GM18868 (cell line): ENCODE measurements at regions not wholly inside any gene's neighbourhood (a gene's known extent, or its start where the extent isn't known, plus 50 kb on each side); places are given as distances from the start of the nearest gene placed in this dataset.

Source experiments
- ATAC-seq: cut with Tn5 transposase; IDR thresholded peaks from one replicate; pipeline ENCODE4 v1.9.1; 2021; ENCODE audit warnings: mild to moderate bottlenecking, moderate library complexity; ENCODE audit not compliant: unreplicated experiment

- ATAC-seq = no peak
Observed at GRCh38 chr1:229101011-229101871, 169.7 kb upstream of the RAB4A start.

DNA sequence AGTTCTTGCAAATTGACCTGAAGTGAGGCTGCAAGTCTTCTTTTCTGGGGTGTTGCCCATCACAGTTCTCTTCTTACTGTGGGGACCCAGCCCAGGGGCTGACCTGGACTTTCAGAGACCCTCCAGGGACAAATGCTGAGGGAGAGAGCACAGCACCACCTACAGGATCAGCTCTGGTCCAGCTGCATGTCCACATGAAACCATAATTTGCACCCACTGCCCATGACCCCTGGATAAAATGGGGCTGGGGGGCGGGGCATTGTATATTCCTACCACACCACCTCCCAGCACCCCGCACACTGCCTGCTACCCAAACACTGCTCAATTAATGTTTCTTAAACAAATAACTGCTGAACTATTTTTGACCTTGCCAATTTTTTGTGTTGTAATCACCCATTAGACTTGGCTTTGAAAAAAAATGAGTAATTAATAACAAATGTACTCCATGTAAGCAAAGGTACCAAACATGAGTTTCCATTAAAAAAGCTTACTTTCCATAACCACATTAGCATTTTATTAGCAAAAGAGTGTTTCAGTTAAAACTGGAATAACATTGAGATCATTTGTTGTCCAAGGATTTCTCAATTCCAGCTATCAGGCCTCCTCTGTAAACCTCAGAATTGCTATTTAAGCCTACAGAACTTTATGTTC lies 168.0 kb upstream of the RAB4A start:
- ATAC-seq = no peak

GRCh38 chr1:229104654-229105053 lies 166.3 kb upstream of the RAB4A start:
- no peak for ATAC-seq

- no peak for ATAC-seq
Observed at GRCh38 chr1:229105109-229105508, 165.8 kb upstream of the RAB4A start.

DNA sequence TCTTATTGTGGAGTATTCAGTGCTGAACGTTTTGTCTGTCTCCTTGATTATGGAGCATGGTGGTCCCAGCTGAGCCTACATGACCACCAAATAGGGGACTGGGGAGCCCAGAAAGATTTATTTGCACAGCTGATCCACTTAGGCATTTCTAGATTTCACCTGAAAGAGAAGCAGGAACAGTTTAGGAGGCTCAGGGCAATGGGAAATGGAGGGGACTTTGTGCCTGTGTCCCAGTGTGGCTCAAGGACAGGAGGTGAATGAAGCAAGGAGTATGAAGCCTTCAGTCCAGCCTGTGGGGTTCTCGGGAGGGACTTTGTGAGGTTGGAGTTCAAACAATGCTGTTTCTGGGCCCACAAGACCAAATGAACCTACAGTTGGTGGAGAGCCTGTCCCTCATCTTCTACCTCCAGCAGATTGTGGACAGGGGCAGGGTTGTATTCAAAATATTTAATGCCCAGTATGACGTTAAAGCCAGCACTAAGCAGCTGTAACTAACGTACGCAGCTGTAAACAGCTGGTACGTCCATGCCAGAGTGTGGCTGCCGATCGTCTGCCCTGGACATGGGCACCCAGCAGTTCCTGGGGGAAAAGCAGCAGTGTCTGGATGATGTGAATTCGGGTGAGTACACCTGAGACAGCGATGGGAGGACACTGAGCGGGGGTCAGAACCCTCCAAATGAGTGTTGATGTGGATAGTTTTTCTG lies 164.9 kb upstream of the RAB4A start:
- ATAC-seq = no peak

GRCh38 chr1:229106526-229107125 lies 164.3 kb upstream of the RAB4A start:
- ATAC-seq = no peak

DNA sequence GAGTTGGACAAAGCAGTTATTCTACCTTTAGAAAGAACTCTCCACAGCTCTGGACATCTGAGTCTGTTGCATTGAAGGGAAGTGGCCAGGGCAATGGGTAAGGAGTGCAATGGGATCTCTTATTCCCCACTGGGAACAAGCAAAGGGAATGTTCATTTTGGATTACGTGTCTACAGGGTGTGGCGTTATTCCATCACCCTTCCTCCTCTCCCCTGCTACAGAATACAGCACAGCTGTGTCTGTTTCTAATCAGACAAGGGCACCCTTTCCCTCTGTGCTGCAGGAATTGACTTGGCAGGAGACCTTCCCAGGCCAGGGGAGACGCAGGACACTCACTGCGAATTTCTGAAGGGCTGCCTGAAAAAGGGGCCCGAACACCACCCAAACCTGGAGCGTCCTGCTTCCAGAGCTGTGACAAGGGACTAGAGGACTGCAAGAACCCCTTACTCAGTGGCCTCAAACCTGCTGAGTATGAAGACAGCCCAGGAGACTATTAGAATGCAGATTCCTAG lies 163.6 kb upstream of the RAB4A start:
- ATAC-seq = no peak

DNA sequence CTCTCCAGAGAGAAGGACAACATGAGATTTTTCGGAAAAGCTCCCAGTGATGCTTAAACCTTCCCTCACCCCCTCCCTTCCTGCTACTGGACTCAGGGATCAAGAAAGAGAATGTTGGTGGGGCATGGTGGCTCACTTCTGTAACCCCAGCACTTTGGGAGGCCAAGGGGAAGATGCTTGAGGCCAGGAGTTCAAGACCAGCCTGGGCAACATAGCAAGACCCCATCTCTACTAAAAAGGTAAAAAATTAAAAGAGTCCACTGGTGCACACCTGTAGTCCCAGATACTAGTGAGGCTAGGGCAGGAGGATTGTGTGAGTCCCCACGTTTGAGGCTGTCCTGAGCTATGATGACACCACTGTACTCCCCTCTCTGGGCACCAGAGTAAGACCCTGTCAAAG lies 162.9 kb upstream of the RAB4A start:
- no peak for ATAC-seq

- no peak for ATAC-seq
Observed at GRCh38 chr1:229108598-229109201, 162.2 kb upstream of the RAB4A start.

- ATAC-seq = no peak
Observed at GRCh38 chr1:229109320-229109761, 161.6 kb upstream of the RAB4A start.

- no peak for ATAC-seq
Observed at GRCh38 chr1:229110986-229111385, 159.9 kb upstream of the RAB4A start.

DNA sequence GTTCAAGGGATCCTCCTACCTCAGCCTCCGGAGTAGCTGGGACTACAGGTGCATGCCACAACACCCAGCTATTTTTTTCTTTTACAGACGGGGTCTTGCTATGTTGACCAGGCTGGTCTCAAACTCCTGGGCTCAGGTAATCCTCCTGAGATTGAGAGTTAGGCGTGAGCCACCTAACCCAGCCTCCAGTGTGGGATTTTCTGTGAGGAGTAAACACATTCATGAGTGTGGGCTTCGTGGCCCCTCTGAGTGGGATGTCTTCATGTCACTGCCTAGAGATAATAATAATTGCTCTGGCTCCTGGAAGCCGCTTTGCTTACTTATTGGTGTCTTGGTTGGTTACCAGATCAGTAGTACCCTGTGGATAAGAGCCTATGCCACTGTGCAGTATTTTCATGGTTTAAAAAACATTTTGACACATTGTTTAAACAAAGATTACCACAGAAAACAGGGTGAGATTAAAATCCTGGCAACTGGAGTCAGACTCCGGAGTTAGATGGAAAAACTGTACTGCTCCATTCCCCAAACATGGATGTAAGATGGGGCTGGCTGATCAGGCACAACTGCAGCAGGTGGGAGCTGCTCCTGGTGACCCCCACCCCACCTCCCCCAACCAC lies 159.1 kb upstream of the RAB4A start:
- ATAC-seq = no peak

GRCh38 chr1:229112832-229113548 lies 157.9 kb upstream of the RAB4A start:
- ATAC-seq = no peak

DNA sequence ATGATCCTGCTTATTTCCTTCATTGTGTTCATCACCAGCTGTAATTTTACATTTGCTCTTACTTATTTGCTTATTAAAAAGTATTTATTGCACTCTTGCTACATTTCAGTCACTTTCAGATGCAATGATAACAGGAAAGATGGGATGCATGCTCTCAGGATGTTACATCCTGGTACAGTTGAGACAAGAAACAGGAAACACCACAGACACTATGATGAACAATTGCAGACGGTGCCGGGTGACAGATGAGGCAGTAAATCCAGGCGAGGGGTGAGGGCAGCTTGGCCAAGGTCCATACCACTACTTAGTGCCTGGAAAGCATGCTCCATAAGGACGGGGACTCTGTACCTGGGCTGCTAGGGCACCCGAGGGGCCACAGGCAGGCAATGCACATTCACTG lies 156.6 kb upstream of the RAB4A start:
- no peak for ATAC-seq

- ATAC-seq = no peak
Observed at GRCh38 chr1:229114850-229115365, 156.0 kb upstream of the RAB4A start.

DNA sequence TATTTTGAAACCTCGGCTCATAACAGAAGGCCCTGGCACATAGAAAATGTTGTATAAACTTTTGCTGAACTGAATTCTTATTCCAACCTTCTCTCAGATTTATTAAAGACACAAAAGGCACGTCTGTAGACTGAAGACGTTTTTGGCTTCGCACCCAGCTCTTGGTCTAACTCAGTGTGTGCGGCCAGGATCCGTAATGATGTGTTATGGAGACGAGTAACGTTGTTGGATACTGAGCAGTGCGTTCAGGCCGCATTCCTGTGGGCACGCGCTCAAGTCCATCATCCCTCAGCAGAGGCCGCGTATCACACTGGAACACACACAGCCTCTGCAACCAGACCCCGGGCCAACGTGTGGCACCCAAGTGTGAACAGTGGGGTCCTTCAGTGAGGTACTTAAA lies 154.8 kb upstream of the RAB4A start:
- no peak for ATAC-seq

GRCh38 chr1:229117664-229118300 lies 153.1 kb upstream of the RAB4A start:
- ATAC-seq = no peak

DNA sequence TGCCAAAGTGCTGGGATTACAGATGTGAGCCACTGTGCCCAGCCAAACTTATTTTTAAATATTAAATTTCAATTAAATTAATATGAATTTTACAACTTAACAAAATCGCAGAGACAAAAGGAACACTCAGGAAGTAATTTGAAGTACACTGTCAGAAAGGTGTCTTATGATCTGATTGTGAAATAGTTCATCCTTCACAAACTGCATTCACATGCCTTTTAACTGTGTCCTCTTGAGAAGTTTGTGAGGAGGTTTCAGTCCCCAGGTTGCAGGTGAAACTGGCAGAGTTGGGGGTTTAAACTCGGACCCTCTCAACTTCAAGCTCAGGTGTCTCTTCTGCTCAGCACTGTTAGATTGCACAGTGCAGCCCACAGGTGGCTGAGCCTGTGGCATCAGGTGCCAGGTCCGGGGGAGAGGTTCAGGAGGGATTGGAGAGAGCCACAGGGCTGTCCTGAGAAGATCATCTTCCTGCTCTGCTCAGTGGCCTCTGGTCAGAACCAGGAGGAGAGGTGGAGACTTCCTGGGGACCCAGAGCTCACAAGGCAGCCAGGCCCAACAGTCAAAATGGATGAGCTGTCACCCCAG lies 152.3 kb upstream of the RAB4A start:
- no peak for ATAC-seq

DNA sequence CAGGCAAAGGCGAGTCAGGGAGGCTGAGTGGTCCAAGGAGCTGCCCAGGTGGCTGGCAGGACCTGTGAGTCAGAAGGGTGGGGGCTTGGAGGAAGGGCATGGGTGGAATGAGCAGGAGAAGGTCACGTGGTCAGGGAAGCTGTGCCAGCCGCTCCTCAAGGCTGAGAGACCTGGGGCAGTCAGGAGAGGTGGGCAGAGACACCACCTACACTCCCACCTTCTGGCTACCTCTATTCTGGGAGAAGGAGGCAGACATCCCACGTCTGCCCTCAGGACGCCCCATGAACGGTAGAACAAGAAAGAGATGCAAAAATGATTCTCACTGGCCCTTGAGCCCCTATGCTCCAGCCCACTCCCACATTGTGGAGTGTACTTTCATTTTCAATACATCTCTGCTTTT lies 151.8 kb upstream of the RAB4A start:
- ATAC-seq = no peak
